Islet precursor cell (in vitro differentiated cells): ENCODE measurements at regions not wholly inside any gene's neighbourhood (a gene's known extent, or its start where the extent isn't known, plus 50 kb on each side); places are given as distances from the start of the nearest gene placed in this dataset.

Experiments used
- DNase-seq: peaks from one replicate; pipeline ENCODE4 v3.0.0-alpha.2; 2018

DNA sequence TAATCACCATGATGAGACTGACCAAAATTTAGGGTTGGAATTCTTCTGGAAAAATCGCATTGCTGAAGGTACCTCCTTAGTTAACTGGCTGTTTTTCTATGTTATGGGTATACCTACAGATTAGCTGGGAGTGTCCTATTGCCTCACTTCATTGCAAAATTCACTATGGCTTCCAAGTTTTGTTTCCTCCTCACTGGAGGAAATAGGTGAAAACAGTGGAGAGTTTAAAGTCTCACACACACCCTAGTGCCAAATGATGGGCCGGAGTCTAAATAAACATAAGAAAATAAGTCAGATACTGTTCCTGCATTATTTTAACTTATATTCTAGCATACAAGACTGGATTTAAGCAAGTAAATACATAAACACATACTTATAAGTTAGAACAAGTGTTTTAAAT is 98.2 kb downstream of the AHR start:
- DNase-seq: no peak

DNA sequence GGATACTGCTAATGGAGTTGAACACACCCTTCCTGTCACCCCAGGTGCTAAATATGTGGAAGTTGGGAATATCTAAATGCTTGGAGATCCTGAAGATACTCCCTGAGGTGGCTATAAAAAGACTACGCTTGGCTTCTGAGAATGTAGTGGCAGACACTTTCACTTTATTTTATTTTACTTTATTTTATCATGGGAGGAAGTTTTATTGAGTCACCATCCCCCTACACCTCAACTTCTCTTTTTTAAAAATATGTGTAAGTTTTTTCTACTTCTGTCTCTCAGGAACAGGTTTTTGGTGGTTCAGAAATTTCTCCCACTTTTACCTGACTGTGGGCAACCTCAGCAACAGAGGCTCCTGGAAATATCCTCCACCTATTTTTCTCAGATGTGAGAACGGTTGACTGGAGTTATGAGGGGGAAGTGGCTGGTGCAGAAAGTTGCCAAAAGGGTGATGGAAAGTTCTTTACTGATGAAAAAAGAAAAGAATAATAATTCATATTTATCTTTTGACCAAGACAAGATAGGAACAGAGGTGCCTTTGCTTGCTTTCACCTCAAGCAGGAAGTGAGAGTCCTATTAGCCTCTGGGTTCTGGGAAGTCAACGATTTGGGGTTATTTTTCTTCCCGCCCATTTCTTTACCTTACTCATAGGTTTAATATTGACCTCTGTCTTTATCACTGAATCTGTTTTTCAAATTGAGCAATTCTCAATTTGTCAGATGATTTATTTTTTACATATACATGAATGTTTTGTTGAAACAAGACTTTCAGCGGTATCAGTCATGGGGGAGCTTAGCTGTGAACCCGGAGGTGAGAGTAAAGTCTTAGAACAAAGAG is 103.6 kb downstream of the AHR start:
- no peak for DNase-seq

DNA sequence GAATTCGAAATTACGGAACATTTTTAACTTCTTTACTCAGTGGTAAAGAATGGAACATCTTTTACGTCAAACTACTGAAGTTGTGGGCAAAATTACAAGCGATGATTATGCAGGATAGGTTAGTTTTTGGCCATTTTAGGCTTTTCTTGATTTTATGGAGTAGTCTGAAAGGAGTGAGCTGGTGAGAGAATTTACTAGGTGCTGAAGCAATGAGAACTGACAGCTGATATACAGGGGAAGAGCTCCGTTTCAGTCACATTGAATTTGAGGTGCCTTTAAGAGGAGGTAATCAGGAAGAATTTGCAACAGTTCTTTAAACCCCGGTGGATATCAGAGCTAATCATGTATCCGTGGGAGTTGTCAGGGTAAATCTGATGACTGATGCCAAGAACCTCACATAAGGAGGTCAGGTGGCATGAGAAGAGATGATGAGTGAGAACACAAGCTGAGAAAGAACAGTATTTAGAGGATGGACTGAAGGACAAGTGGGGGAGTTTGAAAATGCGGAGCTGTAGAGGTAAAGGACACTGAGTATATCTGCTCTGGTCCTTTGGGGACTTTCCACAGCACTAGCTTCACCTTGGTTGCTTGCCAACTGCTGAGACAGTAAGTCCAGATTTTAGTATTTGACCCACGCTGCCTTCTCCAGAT is 104.3 kb downstream of the AHR start:
- DNase-seq: no peak

DNA sequence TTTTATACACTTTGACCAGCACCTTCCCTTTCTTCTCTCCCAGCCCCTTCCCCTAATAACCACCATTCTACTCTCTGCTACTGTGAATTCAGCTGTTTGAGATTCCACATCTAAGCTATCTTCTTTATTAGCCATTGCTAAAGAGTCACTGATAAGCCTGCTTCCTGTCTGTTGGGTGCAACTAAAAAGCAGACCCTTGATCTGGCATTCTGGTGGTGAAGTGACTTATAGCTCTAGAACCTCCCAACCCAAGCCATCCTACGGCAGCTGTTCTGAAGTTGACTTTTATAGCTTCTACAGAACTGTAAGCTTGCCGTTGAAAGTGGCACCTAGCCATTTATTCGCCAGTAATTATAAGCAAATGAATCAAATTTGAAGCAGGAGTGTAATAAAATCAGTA is 105.6 kb downstream of the AHR start:
- peak; percentile 55 for DNase-seq

DNA sequence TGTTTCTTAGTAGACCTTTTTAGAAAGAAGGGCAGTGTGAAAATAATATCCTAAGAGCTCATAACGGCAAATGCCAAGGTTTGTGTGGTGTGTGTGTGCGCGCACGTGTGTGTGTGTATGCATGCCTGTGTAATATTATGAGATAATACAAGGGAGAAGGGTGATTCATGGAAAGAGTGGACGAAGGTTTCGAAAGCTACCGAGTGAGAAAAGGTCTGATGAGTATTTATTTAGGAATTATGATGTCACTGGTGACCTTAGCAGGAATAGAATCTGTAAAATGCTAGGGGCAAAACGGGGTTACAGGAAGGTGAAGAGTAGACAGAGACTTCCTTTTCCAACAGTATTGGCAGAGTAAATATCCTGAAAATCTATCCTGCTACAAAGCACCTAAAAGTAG is 107.3 kb downstream of the AHR start:
- no peak for DNase-seq

DNA sequence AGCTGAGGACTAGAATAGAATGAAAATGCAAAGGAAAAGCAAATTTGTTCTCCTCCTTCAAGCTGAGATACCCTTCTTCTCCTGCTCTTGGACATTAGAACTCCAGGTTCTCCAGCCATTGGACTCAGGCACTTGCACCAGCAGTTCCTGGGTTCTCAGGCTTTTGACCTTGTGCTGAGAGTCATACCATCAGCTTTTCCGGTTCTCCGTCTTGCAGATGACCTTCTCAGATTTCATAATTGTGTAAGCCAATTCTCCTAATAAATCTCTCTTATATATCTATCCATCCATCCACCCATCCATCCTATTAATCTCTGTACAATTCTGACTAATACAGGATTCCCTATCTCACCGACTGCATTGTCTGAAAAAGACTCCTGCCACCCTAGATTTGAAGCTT is 108.3 kb downstream of the AHR start:
- no peak for DNase-seq

DNA sequence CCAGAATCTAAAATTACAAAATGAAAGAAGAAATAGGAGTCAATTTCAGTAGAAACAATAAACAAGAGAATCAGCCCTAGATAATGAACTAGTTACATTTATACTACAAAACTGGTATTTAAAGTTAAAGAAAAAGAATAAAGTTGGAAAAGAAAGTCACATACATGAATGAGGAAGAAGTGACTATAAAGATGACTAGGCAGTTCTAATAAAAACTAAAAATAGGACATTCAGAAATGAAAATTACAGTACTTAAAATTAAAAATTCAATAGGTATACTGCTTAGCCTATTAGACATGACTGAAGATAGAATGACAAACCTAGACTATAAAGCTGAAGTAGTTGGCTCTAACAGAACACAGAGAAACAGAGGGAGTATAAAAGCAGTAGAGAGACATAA is 108.8 kb downstream of the AHR start:
- DNase-seq: no peak

DNA sequence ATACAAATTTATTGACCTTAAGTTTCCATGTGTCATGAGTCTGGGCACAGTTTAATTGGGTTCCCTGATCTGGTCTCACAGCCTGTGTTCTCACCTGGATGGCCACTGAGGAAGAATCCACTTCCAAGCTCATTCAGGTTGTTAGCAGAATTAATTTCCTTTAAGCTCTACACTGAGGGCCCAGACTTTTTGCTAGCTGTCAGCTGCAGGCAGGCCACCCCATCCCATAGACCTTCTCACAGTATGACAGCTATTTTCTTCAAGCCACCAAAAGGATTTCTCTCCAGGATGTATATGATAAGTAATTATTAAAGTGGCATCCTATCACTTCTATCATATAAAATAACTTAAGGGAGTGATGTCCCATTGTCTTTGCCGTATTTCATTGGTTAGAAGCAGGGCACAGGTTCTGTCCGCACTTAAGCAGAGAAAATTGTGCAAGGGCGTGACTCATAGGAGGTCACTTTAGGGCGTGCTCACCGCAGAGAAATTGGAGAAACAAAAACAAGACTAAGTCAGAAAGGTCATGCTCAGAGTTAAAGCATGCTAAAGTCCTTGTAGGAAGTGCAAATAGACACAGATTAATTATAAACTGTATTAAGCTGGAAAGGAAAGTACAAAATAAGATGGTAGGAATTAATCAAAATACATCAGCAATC is 109.9 kb downstream of the AHR start:
- peak; percentile 74 for DNase-seq

DNA sequence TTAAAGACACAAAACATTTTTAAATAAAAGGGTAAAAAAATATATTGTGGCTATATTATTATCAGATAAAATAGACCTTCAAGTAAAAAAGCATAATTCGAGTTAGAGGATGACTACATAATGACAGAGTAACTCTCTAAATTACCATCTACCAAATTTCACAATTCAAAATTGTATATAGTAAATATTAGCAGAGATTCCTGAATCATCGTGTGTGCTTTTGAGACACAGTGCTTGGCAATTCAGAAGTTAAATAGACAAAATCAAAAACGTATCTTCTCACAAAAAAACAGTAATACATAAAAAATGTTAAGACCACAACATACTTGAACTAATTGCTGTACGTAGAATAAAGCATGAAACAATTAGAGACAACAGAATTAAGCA is 110.4 kb downstream of the AHR start:
- no peak for DNase-seq

DNA sequence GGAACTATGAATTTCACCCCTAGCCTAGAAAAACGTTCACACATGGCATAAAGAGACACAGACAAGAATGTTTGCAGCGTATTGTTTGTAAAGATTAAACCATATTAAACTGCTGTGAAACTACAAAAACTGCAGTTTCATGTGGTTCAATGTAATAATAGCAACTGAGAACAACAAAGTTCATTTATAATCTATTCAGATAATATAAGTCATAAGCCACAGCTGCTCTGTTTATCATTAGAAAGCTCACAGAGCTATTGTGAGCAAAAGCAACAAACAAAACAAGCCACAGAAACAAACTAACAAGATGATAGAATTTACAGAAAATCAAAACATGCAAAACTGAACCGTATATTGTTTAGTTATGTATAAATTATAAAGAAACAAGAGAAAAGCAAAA is 113.5 kb downstream of the AHR start:
- DNase-seq: no peak

DNA sequence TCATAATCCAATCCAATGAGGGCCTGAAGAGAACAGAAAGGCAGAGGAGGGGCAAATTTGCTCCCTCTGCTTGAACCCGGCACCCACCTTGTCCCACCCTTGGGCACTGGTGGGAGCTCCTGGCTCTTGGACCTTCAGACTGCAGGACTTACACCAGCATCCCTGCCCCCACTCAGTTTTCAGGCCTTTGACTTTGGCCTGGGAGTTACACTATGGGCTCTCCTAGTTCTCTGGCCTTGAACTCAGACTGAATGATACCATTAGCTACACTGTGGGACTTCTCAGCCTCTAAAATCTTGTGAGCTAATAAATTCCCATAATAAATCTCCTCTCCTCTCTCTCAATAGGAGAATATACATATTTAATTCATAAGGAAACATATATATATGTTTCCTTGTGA is 114.4 kb downstream of the AHR start:
- DNase-seq: no peak

DNA sequence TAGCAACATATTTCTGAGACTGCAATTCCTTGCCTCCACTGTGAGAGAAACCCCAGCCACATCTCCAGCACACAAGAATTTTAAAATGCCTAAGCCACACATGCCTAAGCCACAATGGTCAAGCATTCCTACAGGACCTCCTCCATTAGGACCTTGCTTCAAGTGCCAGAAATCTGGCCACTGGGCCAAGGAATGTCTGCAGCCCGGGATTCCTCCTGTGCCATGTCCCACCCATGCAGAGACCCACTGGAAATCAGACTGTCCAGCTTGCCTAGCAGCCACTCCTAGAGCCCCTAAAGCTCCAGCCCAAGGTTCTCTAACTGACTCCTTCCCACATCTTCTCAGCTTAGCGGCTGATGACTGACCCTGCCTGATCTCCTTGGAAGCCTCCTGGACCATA is 117.5 kb downstream of the AHR start:
- no peak for DNase-seq

DNA sequence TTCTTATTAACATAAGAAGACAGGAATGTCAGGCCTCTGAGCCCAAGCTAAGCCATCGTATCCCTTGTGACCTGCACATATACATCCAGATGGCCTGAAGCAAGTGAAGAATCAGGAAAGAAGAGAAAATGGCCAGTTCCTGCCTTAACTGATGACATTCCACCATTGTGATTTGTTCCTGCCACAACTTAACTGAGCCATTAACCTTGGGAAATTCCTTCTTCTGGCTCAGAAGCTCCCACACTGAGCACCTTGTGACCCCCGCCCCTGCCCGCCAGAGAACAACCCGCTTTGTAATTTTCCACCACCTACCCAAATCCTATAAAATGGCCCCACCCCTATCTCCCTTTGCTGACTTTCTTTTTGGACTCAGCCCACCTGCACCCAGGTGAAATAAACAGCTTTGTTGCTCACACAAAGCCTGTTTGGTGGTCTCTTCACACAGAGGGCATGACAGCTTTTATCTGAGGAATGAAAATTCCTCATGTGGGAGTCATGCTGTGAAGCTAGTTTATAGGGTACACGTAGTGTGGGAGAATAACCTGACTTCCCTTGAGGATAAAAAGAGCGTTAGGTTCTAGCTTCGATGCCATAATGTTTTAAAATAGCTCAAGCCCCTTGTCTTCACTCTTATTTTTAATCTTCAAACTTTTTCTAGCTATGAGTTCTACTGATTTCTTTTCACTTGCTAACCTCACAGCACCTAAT is 122.0 kb downstream of the AHR start:
- DNase-seq: peak; percentile 66

DNA sequence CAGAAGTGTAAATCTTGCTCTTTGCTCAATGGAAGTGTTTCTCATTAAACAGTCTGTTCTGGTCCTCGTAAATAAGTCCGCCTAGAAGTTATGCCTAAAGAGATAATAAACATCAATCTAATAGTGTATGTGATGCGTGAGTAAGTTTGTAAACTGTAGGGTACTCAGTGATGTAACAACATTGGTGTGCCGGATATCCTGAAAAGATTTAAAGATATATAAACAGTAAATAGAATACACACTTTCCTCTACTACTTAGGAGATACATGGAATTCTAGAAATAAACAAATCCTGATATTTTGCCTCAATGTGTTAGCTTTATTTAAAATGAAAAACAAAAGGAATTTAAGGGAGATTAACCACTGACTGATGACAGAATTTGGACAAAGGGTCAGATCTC is 123.5 kb downstream of the AHR start:
- no peak for DNase-seq

DNA sequence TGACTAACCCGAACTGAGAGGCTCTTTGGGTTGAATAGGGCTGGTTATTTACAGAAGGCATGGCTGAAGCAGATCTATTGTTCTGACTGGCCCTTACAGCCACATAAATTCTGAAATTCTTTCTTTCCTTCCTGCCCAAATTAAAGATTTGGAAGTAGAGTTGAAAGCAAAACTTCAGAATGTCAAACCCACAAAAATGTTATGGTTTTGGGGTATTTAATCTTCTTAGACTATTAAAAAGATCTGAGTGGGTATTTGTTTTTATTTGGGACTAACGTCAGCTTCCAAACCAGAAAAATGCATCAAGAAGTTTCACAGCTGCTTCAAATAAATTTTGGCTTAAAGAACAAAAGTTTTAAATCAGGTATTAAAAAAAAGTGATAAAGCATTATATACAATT is 124.5 kb downstream of the AHR start:
- DNase-seq: no peak

DNA sequence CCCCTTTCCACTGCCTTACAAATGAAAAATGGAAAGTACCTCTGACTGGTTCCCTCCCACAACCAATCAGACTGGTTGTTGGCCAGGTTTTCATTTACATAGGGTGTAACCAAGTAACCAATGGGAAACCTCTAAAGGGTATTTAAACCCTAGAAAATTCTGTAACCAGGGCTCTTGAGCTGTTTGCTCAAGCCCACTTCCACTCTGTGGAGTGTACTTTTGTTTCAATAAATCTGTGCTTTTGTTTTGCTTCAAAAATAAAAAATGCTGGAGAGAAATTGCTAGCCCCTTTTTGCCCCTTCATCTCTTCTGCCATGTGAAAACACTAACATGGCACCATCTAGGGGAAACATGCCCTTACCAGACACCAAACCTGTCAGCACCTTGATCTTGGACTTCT is 129.5 kb downstream of the AHR start:
- no peak for DNase-seq

DNA sequence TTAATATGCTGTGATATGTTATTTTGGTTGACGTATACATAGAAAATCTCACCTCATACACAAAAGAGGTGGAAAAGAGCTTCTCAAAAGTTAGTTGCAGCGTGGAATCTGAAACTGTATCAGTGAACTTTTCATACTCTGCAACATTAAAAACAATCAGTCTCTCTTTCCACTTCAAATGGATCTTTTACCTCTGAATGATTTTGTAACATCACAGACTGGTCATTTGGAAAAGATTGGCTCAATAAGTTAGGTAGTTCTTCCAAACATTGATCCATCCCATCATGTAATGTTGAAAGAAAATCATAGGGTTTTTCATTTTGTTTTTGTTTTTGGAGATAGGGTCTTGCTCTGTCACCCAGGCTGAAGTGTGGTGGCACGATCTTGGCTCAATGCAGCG is 131.1 kb downstream of the AHR start:
- no peak for DNase-seq

DNA sequence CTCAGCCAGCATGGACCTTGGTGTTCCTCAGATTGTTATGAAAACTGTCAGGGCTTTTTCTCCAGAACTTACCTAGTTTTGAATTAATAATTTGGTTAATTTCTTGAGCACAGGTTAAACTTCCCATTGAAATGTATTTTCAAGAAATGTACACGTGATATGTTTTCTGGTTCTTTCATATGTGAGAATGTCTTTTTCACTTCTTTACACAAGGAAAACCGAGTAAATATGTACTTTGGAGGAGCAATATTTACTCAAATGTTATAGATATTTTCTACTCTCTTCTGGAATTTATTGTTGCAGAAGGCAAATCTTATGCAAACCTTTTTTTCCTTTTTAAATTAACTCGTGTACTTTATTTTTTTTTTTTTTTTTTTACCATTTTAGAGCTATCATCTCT is 134.3 kb downstream of the AHR start:
- DNase-seq: no peak

DNA sequence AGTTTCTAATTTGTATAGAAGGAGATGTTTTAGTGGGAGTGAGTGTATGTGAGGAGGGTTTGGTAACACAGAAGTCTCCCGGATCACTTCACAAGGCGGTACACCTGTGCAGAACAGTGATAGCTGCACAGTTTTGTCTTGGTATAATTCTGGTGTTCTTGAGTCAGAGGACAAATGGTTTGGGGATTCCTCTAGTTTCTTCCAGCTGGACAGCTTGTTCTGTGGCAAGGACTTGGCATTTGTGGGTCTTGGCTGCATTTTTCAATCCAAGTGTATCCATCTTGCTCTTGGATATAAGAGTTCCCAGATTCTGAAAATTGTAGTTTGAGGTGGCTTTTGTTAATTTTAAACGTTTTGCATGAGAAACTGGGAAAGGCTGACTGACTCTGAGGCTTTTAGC is 135.7 kb downstream of the AHR start:
- DNase-seq: no peak

DNA sequence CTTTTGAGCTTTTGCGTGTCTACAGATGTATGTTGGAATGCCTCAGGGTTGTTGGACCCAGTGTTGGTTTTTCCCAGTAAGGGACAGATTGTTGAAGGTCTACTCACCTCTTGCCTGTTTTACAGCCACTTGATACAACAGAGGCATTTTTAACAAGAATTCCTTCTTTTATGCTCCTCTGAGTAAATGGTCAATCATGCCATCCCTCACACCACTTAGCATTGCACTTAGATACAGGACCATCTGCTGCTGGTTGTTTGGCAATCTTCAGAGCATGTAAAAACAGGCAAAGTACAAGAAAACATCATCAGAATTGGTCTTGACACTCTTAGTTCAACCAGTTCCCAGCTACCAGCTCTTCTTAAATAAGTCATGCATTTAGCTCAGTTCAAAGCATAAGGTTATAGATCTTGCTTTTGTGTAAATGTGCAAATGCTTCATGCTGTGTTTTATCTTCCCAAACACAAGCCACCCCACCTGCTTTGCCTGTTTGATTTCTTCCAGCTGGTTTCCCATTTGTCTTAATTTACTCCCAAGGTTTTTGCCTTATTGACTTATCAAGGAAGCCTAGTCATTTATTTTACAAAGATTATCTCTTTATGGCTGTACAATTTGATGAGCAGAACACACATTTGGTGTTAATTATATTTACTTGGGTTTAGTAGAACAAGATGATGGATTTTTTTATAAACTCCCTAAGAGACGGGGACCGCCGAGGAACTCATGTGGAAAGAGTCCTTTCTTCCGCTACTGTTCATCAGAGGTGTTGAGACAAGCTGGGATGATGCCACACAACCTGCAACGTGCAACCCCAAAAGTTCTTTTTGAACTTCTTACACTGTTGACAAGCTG is 136.6 kb downstream of the AHR start:
- DNase-seq: no peak

DNA sequence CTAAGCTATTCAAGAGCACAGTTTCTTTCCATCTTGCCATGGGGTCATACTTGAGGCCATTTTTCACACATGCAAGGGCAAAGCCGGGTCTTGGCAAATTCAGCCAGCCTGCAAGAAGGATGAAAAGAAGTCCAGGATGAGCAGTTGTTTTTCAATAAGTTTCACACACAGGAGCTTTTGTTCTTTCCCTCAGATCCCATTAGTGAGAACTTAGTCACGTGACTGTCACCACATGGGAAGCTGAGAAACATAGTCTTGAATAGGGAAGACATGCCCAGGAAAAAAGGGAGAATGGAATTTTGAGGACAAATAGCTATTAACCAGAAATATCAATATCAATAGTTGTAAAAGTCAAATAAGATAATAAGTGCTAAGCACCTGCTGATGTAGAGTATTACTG is 137.7 kb downstream of the AHR start:
- no peak for DNase-seq

DNA sequence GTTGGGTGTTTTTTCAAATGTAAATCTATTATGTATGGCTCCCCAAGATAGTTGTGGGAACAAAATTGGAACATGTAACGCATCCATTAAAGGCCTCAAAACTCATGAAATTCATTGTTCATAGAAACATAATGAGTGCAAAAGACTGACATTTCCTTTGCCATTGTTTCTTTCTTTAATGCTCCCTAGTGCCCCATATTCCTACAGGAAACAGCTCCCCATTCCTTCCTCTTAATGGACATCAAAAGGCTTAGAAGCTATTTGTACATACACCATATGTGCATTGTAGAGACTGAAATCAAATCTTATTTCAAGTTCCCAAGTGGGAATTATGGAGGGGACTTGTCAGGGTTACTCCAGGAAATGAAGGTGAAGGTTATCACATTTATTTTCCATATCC is 139.1 kb downstream of the AHR start:
- no peak for DNase-seq
